ENCODE measurements at regions not wholly inside any gene's neighbourhood (a gene's known extent, or its start where the extent isn't known, plus 50 kb on each side); places are given as distances from the start of the nearest gene placed in this dataset.
A peak's percentile ranks its signal among the peaks of the same experiment; 100 is the strongest.

GRCh38 chr5:175025077-175025476, 300.7 kb downstream of the MSX2 start:
- DNase-seq: no peak

- no peak for DNase-seq
These were observed 297.7 kb downstream of the MSX2 start for GRCh38 chr5:175021841-175022625.

GRCh38 chr5:175021321-175021720, 296.9 kb downstream of the MSX2 start:
- no peak for DNase-seq

GRCh38 chr5:175015028-175015685, 290.8 kb downstream of the MSX2 start:
- DNase-seq: no peak

- DNase-seq: no peak
These were observed 288.9 kb downstream of the MSX2 start for GRCh38 chr5:175013251-175013650.

GRCh38 chr5:175012267-175012666, 287.9 kb downstream of the MSX2 start:
- no peak for DNase-seq

- no peak for DNase-seq
These were observed 279.1 kb downstream of the MSX2 start for GRCh38 chr5:175003531-175003930.

GRCh38 chr5:175001876-175002645, 277.7 kb downstream of the MSX2 start:
- DNase-seq: no peak

GRCh38 chr5:175001311-175001710, 276.9 kb downstream of the MSX2 start:
- no peak for DNase-seq

GRCh38 chr5:174999581-174999980, 275.2 kb downstream of the MSX2 start:
- no peak for DNase-seq

- no peak for DNase-seq
These were observed 273.8 kb downstream of the MSX2 start for GRCh38 chr5:174998131-174998730.

- no peak for DNase-seq
These were observed 273.3 kb downstream of the MSX2 start for GRCh38 chr5:174997688-174998087.

- no peak for DNase-seq
These were observed 272.6 kb downstream of the MSX2 start for GRCh38 chr5:174996941-174997340.

- DNase-seq: no peak
These were observed 271.4 kb downstream of the MSX2 start for GRCh38 chr5:174995827-174996226.

GRCh38 chr5:174991847-174992246, 267.5 kb downstream of the MSX2 start:
- DNase-seq: no peak

- no peak for DNase-seq
These were observed 266.5 kb downstream of the MSX2 start for GRCh38 chr5:174990909-174991308.

- DNase-seq: no peak
These were observed 263.1 kb downstream of the MSX2 start for GRCh38 chr5:174987443-174988012.

GRCh38 chr5:174984863-174985262, 260.5 kb downstream of the MSX2 start:
- no peak for DNase-seq

GRCh38 chr5:174982485-174982884, 258.1 kb downstream of the MSX2 start:
- DNase-seq: no peak

GRCh38 chr5:174981416-174981815, 257.0 kb downstream of the MSX2 start:
- DNase-seq: no peak

- DNase-seq: no peak
These were observed 256.6 kb downstream of the MSX2 start for GRCh38 chr5:174980952-174981351.

- peak; percentile 45 for DNase-seq
These were observed 247.9 kb downstream of the MSX2 start for GRCh38 chr5:174972291-174972690.

- DNase-seq: no peak
These were observed 246.8 kb downstream of the MSX2 start for GRCh38 chr5:174971210-174971609.
